ENCODE measurements at regions not wholly inside any gene's neighbourhood (a gene's known extent, or its start where the extent isn't known, plus 50 kb on each side); places are given as distances from the start of the nearest gene placed in this dataset.
"Not testable (repeated sequence)": the region's sequence is repeated elsewhere in the genome, so short reads cannot be mapped to it uniquely, and the experiment has no call there.

DNA sequence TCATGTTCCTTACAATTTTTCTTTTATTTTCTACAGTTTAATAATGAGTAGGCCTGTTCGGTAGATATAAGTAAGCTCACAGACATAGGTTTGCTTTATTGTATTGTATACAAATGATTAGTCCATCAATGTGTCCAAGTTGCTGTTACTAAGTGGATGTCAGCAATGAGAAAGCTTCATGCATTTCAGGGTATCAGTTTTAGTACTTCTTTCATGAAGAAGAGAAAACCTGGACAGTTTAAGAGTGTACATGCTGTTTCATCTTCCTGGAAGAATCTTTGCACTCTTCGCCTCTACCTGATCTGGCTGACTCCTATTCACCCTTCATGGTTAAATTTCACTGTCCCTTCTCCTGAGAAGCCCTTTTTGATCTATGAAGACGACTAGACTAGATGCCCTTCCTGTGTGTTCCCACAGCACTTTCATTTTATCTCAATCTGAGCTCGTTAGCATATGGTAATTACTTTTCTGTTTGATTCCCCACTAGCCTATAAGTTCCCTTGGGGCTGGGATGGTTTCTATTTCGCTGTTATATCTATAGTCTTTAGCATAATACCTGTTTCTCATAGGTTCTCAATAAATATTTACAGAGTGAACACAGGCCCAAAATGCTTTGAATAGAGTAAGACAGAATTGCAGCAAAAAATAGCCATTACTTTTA, 70.7 kb downstream of the CETN3 start:
- DNase-seq, result no peak

- DNase-seq, result no peak
Measured at GRCh38 chr5:90337449-90338052, 72.0 kb downstream of the CETN3 start.

- no peak for DNase-seq
Measured at GRCh38 chr5:90336752-90337151, 72.8 kb downstream of the CETN3 start.

DNA sequence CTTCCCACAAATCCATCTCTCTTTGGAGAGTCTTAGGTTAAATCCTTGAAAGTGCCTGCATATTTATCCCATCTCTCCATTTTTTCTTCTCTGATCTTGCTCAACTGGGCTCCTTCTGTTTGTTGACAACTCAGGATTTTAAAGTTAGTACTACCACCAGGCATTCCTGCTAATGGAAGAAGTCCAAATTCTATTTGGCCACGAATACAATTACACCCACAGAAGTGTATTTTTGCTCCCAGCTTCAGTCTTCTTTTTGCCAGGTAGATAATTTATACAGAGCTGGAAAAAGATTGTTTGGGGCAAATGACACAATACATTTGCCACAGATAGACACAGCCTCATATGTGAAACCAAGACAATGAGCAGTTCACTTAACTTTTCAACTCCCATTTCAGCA, 74.8 kb downstream of the CETN3 start:
- no peak for DNase-seq

- no peak for DNase-seq
Measured at GRCh38 chr5:90329911-90330310, 79.6 kb downstream of the CETN3 start.

GRCh38 chr5:90326995-90327394, 82.6 kb downstream of the CETN3 start:
- no peak for DNase-seq

DNA sequence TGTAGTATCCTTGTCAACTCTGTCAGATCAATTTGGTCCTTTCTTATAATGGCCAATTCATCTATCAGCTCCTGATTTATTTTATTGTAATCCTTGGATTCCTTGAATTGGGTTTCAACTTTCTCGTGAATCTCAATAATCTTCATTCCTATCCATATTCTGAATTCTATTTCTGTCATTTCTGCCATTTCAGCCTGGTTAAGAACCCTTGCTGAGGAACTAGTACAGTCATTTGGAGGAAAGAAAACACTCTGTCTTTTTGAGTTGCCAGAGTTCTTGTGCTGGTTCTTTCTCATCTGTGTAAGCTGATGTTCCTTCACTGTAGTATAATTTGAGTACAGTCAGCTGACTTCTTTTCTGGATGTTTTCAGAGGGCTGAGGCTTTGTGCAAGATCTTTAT, 84.5 kb downstream of the CETN3 start:
- DNase-seq, result no peak

DNA sequence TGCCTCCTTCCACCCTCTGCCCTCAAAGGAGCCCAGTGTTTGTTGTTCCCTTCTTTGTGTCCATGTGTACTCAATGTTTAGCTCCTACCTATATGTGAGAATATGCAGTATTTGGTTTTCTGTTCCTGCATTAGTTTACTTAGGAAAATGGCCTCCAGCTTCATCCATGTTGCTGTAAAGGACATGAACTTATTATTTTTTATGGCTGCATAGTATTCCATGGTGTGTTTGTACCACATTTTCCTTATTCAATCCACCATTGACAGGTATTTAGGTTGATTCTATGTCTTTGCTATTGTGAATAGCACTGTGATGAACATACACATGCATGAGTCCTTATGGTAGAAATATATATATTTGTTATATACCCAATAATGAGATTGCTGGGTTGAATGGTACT, 89.2 kb downstream of the CETN3 start:
- not testable (repeated sequence) for DNase-seq

GRCh38 chr5:90312027-90312426, 97.5 kb downstream of the CETN3 start:
- DNase-seq, result no peak

GRCh38 chr5:90311401-90311800, 98.2 kb downstream of the CETN3 start:
- no peak for DNase-seq

DNA sequence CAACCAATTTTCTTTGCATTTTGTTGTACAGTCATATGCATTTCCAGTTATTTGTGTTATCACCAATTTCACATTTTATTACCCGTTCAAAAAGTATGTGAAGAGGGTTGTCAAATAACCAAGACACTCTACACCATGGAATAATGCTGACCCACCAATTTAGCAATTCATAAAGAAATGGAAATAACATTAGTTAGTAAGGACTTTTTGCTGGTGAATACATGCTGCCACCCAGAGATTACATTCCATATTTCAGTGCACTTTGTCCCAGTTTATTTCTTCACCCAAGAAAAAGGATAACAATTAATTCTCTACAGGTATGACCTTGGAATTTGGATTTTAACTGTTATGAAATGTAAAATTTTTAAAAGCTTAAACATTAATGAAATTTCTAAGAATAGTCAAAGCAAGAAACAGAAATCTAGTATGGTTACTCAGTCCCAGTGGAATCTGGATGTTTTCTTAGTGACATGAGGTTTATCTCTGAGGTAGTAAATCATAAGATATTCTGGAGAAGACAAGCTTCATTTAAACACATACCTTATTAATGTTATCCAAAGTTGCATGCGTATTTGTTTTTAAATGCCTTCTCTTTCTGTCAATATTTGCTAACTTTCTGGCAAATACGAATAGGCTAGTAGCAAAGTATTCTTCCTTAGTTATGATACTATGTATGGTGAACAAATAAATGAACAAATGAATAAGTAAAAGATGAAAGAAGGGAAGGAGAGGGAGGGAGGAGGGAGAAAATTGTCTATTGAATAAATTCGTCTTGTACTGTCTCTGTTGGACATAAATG, 100.6 kb downstream of the CETN3 start:
- no peak for DNase-seq

DNA sequence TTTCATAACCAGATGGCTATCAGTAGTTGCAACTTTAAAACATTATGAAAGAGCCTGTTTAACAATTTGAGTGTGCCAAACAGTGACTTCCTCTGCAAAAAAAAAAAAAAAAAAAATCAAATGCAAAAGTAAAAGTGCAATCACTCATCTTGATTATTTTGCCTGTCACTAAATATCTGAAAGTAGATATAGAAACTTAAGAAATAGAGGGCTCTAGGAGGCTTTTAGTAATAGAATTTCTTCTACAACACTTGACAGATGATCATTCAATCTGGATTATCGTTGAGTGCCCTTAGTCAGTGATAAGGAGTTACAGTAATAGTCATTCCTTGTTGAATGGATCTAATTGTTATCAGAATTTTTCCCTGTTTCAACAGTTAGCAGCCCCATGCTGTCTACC, 101.8 kb downstream of the CETN3 start:
- DNase-seq, result no peak

- no peak for DNase-seq
Measured at GRCh38 chr5:90307322-90307721, 102.2 kb downstream of the CETN3 start.

GRCh38 chr5:90306613-90307012, 102.9 kb downstream of the CETN3 start:
- DNase-seq, result no peak

- peak; percentile 5 for DNase-seq
Measured at GRCh38 chr5:90305041-90305720, 104.4 kb downstream of the CETN3 start.

GRCh38 chr5:90301248-90301647, 108.3 kb downstream of the CETN3 start:
- no peak for DNase-seq

DNA sequence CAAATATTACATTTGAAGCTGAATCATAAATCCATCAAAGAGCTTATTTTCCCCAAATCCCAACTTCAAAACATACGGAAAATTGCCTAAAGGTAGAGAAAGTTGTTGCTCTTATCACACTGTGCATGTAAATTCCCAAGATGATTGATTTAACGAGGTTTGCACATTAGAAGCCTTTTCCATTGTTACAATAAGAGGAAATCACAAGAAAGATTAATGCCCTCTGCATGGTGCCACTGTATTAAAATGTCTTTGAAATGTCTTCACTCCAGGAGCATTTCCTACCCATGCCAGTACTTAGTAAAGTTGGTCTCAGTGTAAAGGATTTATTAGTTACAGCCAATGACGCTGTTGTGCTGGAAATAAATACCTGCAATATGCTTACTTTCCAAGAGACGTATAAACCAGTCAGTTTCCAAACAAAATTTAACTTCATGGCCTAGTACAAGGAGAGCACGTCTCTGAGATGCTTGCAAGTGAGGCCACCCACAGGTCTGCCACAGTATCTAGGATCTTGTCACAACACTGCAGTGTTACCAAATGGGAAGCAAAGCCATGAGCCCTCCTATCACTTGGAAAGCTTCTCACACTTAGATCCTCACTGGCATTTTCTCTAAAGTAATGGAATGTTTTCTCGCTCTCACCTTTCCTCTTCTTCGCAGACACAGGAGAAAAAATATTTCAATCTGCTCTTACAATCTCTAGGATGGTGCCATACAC, 112.4 kb downstream of the CETN3 start:
- DNase-seq, result no peak

DNA sequence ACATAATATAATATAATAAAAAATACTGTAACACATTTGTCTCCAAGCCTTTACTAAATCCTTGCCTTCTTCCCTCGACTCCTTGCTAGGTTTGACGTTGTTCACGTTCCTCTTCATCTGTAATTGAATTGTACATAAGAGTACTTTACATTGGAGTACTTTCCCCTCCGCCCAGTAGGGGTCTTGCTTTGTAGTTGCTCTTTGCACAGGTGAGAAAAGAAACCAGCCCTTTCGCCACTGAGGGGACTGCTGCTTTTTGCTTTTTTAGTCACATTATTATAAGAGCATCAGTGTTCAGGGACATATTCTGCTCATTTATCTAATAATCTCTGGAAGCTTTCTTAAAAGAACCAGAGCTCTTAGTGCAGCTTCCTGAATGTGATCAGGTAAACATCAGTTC, 115.0 kb downstream of the CETN3 start:
- DNase-seq, result no peak

DNA sequence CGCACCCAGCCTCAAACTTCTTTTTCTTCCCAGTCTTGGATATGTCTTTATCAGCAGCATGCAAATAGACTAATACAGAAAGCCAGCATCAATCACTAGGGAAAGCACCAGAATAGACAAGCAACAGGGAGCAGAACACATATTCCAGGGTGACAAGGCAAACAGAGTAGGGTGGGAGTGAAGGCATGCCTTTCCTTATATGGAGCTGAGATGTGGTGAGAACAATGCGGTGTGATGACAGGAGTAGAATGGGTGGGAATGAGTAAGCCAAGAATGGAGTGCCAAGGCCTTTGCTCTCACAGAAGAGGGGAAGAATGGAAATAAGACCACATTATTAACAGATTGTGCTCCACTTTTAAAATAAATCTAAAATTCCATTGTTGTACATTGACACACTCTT, 115.6 kb downstream of the CETN3 start:
- DNase-seq, result no peak

DNA sequence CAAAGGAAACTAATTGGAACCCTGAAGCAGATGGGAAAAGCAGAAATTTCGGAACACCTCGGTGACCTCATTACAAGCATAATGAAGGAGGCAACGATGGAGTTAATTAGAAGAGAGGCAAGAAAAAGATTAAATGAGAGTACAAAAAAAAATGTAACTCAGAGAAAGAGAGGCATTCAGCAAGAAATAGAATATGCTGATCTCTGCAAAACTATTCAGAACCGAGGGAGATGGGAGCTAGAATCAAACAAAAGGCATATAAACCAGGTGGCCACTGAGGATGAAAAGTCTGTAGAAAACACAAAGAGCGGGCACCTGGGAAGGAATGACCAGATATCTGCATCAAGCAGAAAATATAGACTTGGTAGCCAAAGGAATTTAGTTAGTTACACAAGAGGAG, 118.9 kb downstream of the CETN3 start:
- no peak for DNase-seq

DNA sequence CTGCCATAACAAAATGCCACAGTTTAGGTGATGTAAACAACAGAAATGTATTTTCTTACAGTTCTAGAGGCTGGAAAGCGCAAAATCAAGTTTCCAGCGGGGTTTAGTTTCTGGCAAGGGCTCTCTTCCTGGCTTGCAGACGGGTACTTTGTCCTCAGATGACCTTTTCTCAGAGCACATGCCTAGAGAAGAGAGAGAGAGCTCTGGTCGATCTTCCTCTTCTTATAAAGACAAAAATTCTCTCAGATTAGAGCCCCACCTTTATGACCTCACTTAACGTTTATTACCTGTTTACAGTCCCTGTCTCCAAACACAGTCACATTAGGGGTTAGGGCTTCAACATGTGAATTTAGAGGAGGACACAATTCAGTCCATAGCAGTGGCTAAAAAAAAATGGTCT, 119.7 kb downstream of the CETN3 start:
- DNase-seq, result no peak

DNA sequence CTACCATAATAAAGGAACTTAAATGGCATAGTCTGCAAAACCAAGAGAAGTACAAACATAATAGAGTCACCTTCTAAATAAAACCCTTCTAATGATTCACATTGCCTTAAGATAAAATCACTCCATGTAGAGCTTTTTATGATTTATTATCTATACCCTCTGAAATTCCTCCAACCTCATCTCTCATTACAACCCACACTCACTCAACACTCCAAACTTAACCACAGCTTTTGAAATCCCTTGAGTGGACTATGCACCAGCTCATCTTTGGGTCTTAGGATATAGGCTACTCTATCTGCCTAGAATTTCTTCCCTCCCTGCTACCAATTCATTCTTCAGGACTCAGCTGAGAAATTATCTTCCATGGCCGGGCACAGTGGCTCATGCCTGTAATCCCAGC, 122.5 kb downstream of the CETN3 start:
- DNase-seq, result no peak

- DNase-seq, result no peak
Measured at GRCh38 chr5:90285581-90285980, 124.0 kb downstream of the CETN3 start.

Data from DMS 273 treated with DMSO at 0.1 percent for 48 hours (cell line).